ENCODE measurements at regions not wholly inside any gene's neighbourhood (a gene's known extent, or its start where the extent isn't known, plus 50 kb on each side); places are given as distances from the start of the nearest gene placed in this dataset.

DNA sequence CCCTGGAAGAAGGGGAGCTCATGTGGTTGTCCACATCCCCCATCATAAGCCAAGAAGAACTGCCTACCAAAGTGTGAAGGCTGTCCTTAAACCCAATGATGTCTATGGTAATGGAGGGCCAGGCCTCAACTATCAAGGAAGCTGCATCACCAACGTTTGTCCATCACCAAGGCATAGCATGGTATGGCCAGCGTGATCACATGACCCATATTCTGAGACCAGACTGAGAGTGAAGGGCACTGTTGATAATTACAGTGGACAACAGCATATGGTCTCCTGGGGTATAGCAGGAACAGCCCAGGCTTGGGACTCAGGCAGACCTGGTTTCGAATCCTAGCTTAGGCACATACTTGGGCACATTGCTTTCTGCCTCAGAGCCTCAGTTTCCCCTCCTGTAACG, 218.2 kb upstream of the RREB1 start:
- TF ChIP-seq CTCF (IDR thresholded peaks at IDR 0.05) (no peak), POLR2A (IDR thresholded peaks at IDR 0.05) (no peak)

All from esophagus squamous epithelium (tissue), 4 donors.